HG03095 (cell line): ENCODE measurements at regions not wholly inside any gene's neighbourhood (a gene's known extent, or its start where the extent isn't known, plus 50 kb on each side); places are given as distances from the start of the nearest gene placed in this dataset.
"Not testable (repeated sequence)": the region's sequence is repeated elsewhere in the genome, so short reads cannot be mapped to it uniquely, and the experiment has no call there.

ENCODE experiments used
- ATAC-seq: cut with Tn5 transposase; IDR thresholded peaks from one replicate; pipeline ENCODE4 v1.9.1; 2021; ENCODE audit warnings: moderate library complexity; ENCODE audit not compliant: unreplicated experiment

DNA sequence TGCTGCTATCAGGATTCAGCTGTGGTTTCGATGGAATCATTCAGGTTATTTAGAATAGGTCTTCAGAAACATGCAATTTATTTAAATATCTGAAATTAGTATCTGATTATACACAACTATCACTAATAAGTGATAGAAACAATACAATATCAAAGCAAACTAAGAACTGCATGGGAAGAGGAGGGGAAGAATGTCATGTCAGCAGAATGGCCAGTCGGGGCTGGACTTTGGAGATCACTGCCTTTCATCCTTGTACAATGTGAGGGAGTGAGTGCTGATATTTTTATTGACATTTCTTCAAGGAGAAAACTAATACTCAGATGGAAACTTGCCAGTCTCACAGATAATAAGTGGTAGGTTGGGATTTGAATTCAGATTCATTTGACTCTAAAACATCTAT, 224.0 kb upstream of the LINC00305 start:
- ATAC-seq, result no peak

DNA sequence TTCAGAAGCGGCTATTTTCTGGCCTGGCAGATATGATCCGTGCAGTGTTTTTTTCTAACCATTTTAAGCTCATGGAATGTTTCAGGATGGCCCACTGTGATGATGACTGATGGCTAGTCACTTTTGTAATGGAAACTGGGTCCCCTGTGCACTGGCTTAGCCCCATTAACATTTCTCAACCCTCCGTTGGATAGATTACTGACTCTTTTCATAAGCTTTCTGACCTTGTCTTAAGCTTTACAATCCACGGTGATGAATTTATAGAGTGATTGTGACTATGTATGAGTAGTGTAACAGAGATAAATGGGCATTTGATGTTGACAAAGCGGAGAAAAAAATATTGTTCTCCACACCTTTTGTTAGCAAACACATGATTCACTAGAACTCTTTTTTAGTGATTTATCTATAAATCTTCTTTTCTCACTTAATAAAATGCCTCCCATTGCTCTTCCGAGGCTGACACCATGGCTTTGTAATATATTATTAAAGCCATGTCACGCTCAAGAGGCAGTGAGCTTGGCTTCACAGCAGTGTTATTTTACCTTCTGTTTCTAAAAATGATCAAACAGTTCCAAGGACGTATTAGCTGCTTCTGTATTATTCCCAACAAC, 221.0 kb upstream of the LINC00305 start:
- not testable (repeated sequence) for ATAC-seq

DNA sequence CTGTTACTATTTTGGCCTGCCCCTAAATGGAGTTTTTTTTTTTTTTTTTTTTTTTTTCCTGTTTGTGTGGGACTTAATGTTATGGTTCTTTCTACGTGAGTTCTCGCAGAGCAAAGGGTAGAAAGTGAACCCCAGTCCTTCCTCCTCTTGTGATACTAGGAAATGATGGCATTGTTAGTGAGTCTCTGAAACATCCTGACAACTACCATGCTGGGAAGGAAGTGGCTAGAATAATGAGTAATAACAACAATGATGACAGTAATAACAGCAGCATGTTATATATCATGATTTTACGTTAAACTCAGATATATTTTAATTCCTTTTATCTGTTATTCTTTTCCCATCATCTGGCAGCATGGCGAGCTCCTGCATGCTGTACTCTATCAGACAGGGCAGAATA, 216.2 kb upstream of the LINC00305 start:
- no peak for ATAC-seq

DNA sequence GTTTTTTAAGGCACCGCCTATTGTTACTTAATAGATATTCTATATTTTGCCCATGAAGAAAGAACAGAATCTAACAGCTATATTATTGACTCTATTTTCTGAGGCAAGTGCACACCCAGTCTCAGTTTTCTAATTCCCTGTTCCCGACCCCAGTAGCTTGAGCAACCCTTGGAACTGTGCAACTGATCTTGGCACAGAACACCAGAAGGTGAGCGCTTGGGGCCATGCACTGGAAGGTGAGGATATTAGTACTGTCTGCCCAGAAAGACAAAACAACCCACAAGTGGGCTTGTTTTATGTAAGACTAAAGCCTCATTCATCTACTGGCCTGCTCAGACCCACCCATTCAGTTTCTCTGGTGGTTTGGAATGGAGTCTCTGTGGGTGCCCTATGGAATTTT, 188.8 kb upstream of the LINC00305 start:
- no peak for ATAC-seq

DNA sequence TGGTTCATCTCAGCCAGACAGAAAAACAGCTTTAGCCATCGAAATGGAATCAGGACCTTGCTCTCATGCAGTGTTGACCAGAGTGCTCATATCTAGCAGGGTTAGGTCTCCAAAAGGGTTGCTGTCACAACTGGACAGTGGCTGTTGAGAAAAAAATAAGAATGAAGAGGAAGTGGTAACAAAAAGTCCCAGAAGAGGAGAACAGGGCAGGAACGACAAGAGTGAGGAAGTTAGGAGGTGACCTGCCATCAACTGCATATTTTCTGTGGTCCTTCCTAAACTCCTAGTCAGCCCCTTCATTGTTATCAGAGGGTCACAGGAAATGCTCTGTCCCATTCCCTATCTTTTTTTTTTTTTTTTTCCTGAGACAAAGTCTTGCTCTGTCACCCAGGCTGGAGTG, 188.1 kb upstream of the LINC00305 start:
- no peak for ATAC-seq

DNA sequence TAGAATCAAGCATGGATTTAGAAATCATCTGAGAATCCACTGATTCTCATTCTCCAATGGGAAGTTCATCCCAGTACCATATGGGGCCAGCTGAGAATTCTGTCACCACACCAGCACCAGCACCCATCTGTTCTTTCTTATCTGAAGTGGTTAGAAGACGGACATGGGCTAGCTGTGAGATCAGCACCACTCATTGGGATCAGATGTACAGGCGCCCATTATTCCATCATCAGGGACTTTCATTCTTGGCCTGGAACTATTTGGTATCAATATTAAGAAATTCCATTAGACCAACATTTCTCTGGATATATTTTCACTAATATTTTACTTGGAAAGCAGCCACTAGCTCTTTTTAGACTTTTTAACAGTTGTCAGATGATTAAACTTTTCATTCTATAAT, 185.9 kb upstream of the LINC00305 start:
- ATAC-seq, result no peak

DNA sequence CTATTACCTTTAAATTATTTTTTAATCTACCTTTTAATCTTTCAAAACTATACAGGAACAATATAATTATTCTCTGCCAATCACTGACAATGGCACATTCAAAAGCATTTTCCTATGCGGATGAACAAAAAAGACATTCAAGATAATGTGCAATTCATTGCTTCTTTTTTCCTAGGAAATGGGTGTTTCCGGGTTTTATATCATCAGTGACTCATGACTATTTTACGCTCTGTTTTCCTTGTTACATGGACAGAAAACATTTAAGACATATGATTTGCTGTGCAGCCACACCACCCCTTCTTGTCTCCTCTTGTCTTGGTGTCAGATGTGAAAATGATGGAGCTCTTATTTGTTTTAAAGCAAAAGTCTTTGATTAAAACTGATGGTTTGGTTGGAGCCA, 184.7 kb upstream of the LINC00305 start:
- no peak for ATAC-seq

DNA sequence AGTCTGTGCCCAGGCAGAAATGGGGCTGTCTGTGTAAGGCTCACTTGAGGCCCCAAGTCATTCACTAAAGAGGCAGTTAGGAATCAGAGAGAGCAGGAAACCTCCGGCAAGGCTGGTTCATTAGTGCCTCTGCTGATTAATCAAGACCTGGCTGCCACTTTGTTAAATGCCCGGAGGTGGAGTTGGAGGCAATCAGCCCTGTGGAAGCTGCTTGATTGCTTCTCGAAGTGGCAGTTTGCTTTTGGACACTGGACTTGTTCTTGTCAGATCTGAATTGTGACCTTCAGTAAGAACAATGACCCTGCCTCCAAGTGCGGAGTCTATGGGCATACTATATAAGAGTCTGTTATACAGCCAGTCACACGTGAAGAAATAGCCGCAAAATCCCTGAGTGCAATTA, 183.9 kb upstream of the LINC00305 start:
- no peak for ATAC-seq

DNA sequence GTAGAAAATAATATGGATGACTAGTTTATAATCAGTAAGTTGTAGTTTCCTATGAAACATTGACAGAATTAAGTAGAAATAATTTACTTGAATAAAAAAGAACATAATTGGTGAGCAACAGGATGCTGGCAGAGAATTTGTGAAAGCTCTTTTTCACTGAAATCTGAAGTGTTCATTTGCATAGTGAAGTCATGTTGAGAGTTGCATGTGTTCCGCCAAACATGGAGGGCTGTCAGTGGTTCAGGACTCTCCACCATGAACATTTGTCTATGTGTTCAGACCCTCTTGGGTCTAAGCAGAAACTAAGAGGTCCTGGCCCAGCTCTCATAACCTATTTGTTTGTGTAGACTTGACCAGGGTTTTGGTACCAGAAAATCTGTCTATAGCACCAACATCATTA, 182.5 kb upstream of the LINC00305 start:
- no peak for ATAC-seq

DNA sequence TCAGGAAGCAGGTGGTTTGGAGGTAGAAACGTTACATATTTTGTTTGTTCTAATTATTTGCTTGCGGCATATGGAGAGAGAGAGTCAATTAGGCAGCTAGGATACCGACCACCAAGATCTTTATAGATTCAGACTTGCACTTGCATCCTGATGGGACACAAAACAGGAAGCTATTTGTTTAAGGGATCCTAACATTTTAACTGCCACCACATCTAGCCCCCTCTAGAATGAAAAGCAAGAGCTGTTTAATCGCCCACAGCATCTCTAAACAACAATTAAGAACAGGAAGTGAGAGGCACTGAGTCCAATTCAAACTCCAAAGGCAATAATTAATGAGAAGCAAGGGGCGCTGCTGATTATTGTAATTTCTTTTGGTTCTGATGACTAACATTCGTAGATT, 182.0 kb upstream of the LINC00305 start:
- ATAC-seq, result no peak

DNA sequence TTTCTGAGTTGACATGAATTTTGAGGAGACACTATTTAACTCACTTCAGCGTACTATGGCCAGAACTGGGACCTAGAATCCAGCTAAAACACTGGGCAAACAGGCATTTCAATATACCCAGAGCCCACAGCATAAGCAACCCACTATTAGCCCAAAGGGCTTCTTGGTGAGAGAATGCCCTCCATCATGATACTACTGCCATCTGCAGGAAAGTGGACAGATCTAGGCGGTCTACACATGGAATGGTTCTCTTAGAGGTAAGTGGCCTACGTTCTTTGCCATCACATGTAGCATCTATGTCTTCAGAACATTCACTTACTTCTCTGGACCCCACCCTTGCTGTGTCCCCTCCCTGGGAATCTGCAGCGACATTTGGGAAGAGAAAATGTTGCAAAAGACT, 181.3 kb upstream of the LINC00305 start:
- no peak for ATAC-seq

DNA sequence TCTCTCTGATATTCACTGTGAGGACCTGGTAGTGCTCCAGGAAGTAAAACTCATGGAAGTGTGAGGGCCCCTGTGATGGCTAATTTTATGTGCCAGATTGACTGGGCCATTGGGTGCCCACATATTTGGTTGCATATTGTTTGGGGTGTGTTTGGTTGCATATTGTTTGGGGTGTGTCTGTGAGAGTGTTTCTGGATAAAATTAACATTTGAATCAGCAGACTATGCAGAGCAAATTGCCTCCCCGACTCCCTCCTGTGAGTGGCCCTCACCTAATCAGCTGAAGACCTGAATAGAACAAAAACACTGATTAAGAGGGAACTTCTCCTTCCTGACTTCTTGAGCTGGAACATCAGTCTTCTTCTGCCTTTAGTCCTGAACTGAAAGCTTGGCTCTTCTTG, 173.3 kb upstream of the LINC00305 start:
- no peak for ATAC-seq

DNA sequence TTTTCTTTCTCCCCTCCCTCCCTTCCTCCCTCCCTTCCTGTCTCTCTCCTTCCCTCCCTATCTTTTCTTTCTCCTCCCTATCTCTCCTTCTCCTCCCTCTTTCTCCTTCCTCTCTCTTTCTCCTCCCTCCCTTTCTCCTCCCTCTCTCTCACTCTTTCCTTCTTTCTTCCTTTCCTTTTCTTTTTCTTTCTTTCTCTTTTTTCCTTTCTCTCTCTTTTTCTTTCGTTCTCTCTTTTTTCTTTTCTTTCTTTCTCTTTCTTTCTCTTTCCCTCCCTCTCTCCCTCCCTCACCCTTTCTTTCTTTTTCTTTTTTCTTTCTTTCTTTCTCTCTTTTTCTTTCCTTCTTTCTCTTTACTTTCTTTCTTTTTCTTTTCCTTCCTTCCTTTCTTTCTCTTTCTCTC, 169.7 kb upstream of the LINC00305 start:
- ATAC-seq, result no peak

DNA sequence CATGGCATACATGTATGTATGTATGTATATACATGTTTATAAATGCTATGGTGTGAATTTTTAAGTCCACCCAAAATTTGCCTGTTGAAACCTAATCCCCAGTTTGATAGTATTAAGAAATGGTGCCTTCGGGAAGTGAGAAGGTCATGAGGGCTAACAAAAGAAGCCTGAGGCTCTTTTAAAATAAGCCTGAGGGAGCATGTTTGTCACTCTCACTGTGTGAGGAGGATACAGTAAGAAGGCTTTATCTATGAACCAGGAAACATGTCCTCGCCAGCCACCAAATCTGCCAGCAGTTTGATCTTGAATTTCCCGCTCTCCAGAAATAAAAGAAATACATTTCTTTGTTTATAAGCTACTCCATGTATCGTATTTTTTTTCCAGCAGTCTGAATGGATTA, 163.0 kb upstream of the LINC00305 start:
- no peak for ATAC-seq

DNA sequence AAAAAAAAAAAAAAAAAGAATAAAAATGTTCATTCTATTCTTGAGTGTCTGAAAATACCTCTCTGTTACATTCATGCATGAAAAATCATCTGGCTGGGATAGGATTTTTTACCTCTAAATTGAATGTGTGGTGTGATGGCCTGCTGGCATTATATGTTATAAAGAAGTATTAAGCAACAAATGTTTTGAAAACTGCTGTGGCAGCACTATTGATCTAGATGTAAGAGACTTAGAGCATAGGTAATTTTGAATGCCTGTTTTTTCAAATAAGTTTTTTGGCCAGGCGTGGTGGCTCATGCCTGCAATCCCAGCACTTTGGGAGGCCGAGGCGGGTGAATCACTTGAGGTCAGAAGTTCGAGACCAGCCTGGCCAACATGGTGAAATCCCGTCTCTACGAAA, 147.0 kb upstream of the LINC00305 start:
- no peak for ATAC-seq

DNA sequence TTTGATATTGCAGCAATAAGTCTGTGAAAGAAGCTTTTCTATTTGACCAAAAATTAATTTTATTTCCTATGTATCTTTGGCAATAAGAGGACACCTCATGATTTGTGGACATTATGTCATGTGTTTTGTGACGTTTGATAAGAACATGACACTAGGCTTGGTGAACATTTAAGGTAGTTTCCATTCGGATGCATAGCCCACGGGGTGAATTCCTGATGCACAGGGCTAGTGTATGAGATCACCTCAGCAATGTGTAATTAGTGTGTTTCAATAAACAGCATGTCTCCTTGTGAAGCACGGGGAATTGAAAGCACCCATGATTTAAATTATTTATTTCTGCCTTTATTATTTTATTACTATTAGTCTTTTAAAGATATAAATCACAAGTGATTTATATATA, 146.1 kb upstream of the LINC00305 start:
- ATAC-seq, result no peak

DNA sequence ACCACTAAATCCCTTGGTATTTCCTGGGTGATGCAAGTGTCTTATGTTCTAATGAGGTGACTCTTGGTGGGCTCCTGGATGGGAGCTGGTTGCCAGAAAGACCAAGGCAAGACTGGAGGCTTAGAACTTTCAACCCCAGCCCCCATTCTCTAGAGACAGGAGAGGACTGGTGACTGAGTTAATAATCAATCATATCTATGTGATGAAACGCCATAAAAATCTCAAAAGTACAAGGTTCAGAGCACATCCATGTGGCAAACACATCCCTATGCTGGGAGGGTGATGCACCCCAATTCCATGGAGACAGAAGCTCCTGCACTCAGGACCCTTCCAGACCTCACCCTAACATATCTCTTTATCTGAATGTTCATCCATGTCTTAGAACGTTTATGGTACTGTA, 139.5 kb upstream of the LINC00305 start:
- ATAC-seq, result no peak

DNA sequence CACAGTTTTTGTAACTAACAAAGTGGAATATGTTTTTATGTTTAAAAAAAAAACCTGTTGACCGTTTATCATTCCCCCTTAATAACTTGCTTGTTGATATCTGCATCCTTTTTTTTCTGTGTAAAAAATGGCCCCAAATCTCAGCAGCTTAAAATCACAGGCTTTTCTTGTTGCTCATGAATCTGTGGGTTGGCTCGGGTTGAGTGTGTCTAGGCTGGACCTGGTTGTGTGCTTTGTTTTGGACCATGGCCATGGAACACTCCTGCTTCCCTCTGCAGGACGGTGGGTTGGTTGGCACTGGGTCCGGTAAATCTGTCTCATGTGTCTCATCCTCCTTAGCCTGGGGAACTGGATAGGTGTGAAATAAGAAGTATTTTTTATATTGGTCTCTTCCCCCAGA, 139.0 kb upstream of the LINC00305 start:
- ATAC-seq, result no peak

DNA sequence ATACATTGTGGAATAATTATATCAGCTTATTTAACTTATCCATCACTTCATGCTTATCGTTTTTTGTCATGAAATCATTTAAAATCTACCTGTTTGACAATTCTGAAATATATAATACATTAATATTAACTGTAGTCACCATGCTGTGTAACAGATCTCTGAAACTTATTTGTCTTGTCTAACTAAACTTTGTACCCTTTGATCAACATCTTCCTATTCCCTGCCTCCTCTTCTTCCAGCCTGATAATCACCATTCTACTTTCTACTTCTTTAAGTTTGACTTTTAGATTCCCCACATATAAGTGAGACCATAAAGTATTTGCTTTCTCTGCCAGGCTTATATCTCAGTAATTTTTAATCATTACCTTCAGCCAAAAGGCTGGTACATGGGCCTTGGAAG, 134.2 kb upstream of the LINC00305 start:
- no peak for ATAC-seq

DNA sequence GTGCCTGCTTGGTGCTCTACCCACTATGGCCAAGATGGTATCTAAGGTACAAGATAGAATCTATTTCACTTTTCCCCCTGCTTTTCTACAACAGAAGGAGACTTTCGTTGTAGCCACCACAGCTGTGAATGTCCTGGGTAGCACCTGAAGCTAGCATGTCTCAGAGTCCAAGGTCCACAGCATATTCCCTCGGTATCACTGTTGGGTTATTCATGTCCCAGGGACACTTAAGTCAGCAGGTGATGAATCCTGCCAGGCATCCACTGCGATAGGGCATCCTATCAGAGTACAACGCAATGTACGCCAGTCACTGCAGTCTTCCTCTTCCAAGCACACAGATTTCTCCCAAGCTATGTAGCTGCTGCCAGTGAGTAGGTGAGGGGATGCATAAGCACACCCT, 129.1 kb upstream of the LINC00305 start:
- no peak for ATAC-seq

DNA sequence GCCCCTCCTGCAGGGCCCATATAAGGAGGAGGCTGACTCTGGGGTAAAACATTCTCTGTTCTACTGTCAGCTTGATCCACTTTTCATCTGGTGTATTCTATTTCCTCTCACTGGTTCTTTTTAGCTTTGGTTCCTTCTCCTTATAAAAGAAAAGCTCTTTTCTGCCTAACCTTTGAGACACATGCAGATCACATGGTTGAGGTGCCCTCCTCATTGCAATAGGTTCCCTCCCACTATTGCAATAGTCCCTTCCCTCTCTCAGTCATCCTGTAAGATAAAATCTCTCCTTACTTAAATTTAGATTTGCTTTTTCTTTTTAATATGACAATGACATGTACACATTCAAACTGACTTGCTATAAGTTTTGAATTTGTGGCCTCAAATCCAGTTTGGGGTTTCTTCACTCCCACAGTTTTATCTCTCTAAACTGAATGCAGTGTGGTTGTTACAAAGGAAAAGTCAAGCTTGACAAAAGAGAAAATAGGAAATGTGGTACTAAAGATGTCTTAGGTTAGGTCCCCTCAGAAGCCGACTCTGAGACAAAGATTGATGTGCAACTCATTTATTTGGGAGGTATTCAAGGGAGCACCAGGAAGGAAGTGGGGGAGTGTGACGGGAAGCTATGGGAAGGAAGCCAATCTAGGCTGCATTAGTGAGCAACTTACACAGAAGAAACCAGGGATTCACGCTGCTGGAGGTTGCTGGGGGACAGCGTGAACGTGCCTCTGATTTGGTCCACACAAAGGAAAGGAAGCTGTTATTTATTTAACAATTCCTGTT, 127.6 kb upstream of the LINC00305 start:
- no peak for ATAC-seq

DNA sequence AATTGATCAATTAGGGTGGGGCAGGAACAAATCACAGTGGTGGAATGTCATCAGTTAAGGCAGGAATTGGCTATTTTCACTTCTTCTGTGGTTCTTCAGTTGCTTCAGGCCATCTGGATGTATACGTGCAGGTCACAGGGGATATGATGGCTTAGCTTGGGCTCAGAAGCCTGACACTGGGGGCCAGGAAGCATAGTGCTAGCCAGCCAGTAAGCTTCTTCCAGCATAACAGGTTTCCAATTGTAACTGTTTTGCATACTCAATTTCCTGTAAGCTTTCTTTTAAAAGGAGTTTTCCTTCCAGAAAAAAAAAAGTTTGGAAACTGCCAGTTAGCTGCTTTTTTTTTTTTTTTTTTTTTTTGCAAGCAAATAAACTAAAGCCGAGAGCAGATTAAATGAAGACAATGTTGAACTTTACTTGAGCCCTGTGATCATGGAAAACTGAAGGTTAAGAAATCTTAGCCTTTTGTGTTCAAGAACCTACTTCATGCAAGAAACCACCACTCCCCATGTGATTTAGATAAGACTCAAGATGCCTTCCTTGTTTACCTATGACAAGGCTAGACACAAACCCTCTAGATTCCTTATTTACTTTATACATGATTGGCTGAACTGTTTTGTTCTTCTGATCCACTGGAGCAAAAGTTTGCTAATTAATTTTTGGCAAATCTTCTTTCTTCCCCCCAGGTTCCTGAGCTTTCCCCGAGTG, 126.9 kb upstream of the LINC00305 start:
- no peak for ATAC-seq
